ENCODE measurements at regions not wholly inside any gene's neighbourhood (a gene's known extent, or its start where the extent isn't known, plus 50 kb on each side); places are given as distances from the start of the nearest gene placed in this dataset.

GRCh38 chr1:224554056-224554455 is 62.1 kb upstream of the CNIH3 start:
- Histone ChIP-seq H3K9me3 (ENCODE audit: insufficient read depth, low read depth, low read length) (no peaks in the 10 kb centered on the region), H2AFZ (ENCODE audit: low read depth, low read length) (no peak overlapping the region), H3K4me3 (ENCODE audit: insufficient read depth, low read depth, low read length) (no peak overlapping the region), H3K27me3 (ENCODE audit: insufficient read depth, low read length) (no peaks in the 10 kb centered on the region), H4K20me1 (ENCODE audit: insufficient read depth, low read length) (no peaks in the 10 kb centered on the region), H3K4me2 (ENCODE audit: low read length) (no peak overlapping the region), H3K9ac (ENCODE audit: low read length) (no peak overlapping the region), H3K36me3 (ENCODE audit: insufficient read depth, low read length) (no peaks in the 10 kb centered on the region), H3K27ac (ENCODE audit: low read depth, low read length) (no peak overlapping the region), H3K4me1 (ENCODE audit: insufficient read depth, low read length) (no peaks in the 10 kb centered on the region), H3K79me2 (ENCODE audit: insufficient read depth, low read length) (no peaks in the 10 kb centered on the region)
- no peaks in the 10 kb centered on the region for H3K9me3 Mint-ChIP-seq (ENCODE audit: unreplicated experiment)
- no peaks in the 10 kb centered on the region for H3K27me3 Mint-ChIP-seq (ENCODE audit: low read depth, unreplicated experiment)
- no peaks in the 10 kb centered on the region for H3K36me3 Mint-ChIP-seq (ENCODE audit: low read depth, unreplicated experiment)
- TF ChIP-seq CTCF (IDR thresholded peaks at IDR 0.05; ENCODE audit: insufficient read depth, low read depth, low read length) (no peak), EZH2 (IDR thresholded peaks at IDR 0.05; ENCODE audit: insufficient read depth, low read length) (no peak)
- DNase-seq (ENCODE audit: low read depth) (no peak), FAIRE-seq (no peak)
- peaks cover 12% of the 10 kb centered on the region for H3K4me1 Mint-ChIP-seq (ENCODE audit: low read depth, unreplicated experiment)
- H3K27ac Mint-ChIP-seq (ENCODE audit: unreplicated experiment) = peak overlapping the region; percentile 26
- no peak overlapping the region for H3K4me3 Mint-ChIP-seq (ENCODE audit: unreplicated experiment)

GRCh38 chr1:224554620-224555259 is 61.4 kb upstream of the CNIH3 start:
- TF ChIP-seq EZH2 (IDR thresholded peaks at IDR 0.05; ENCODE audit: insufficient read depth, low read length) = no peak
- TF ChIP-seq CTCF (IDR thresholded peaks at IDR 0.05; ENCODE audit: insufficient read depth, low read depth, low read length) = no peak
- no peak overlapping the region for H3K27ac Mint-ChIP-seq (ENCODE audit: unreplicated experiment)
- no peak overlapping the region for H3K4me3 Mint-ChIP-seq (ENCODE audit: unreplicated experiment)
- Histone ChIP-seq H3K9me3 (ENCODE audit: insufficient read depth, low read depth, low read length) (no peaks in the 10 kb centered on the region), H3K36me3 (ENCODE audit: insufficient read depth, low read length) (no peaks in the 10 kb centered on the region), H3K9ac (ENCODE audit: low read length) (no peak overlapping the region), H4K20me1 (ENCODE audit: insufficient read depth, low read length) (no peaks in the 10 kb centered on the region), H3K27me3 (ENCODE audit: insufficient read depth, low read length) (no peaks in the 10 kb centered on the region), H3K79me2 (ENCODE audit: insufficient read depth, low read length) (no peaks in the 10 kb centered on the region), H3K4me3 (ENCODE audit: insufficient read depth, low read depth, low read length) (no peak overlapping the region), H2AFZ (ENCODE audit: low read depth, low read length) (no peak overlapping the region), H3K4me2 (ENCODE audit: low read length) (no peak overlapping the region), H3K27ac (ENCODE audit: low read depth, low read length) (no peak overlapping the region), H3K4me1 (ENCODE audit: insufficient read depth, low read length) (no peaks in the 10 kb centered on the region)
- no peaks in the 10 kb centered on the region for H3K36me3 Mint-ChIP-seq (ENCODE audit: low read depth, unreplicated experiment)
- no peaks in the 10 kb centered on the region for H3K9me3 Mint-ChIP-seq (ENCODE audit: unreplicated experiment)
- H3K27me3 Mint-ChIP-seq (ENCODE audit: low read depth, unreplicated experiment) = no peaks in the 10 kb centered on the region
- H3K4me1 Mint-ChIP-seq (ENCODE audit: low read depth, unreplicated experiment) = peaks cover 12% of the 10 kb centered on the region
- DNase-seq (ENCODE audit: low read depth) (no peak), FAIRE-seq (no peak)

- no peak overlapping the region for H3K4me3 Mint-ChIP-seq (ENCODE audit: unreplicated experiment)
- H3K27me3 ChIP-seq (ENCODE audit: insufficient read depth, low read length) = no peaks in the 10 kb centered on the region
- TF ChIP-seq CTCF (IDR thresholded peaks at IDR 0.05; ENCODE audit: insufficient read depth, low read depth, low read length) (no peak), EZH2 (IDR thresholded peaks at IDR 0.05; ENCODE audit: insufficient read depth, low read length) (no peak)
- no peak overlapping the region for H3K4me3 ChIP-seq (ENCODE audit: insufficient read depth, low read depth, low read length)
- FAIRE-seq (no peak), DNase-seq (ENCODE audit: low read depth) (no peak)
- no peaks in the 10 kb centered on the region for H3K36me3 ChIP-seq (ENCODE audit: insufficient read depth, low read length)
- no peak overlapping the region for H3K4me2 ChIP-seq (ENCODE audit: low read length)
- no peaks in the 10 kb centered on the region for H3K79me2 ChIP-seq (ENCODE audit: insufficient read depth, low read length)
- no peaks in the 10 kb centered on the region for H3K27me3 Mint-ChIP-seq (ENCODE audit: low read depth, unreplicated experiment)
- H3K36me3 Mint-ChIP-seq (ENCODE audit: low read depth, unreplicated experiment) = peaks cover 4% of the 10 kb centered on the region
- no peak overlapping the region for H3K9ac ChIP-seq (ENCODE audit: low read length)
- no peak overlapping the region for H2AFZ ChIP-seq (ENCODE audit: low read depth, low read length)
- H4K20me1 ChIP-seq (ENCODE audit: insufficient read depth, low read length) = no peaks in the 10 kb centered on the region
- no peak overlapping the region for H3K27ac Mint-ChIP-seq (ENCODE audit: unreplicated experiment)
- no peak overlapping the region for H3K27ac ChIP-seq (ENCODE audit: low read depth, low read length)
- peaks cover 4% of the 10 kb centered on the region for H3K4me1 ChIP-seq (ENCODE audit: insufficient read depth, low read length)
- peaks cover 14% of the 10 kb centered on the region for H3K4me1 Mint-ChIP-seq (ENCODE audit: low read depth, unreplicated experiment)
- H3K9me3 Mint-ChIP-seq (ENCODE audit: unreplicated experiment) = peaks cover 10% of the 10 kb centered on the region
- peaks cover 2% of the 10 kb centered on the region for H3K9me3 ChIP-seq (ENCODE audit: insufficient read depth, low read depth, low read length)
Measured at GRCh38 chr1:224558904-224559303, 57.2 kb upstream of the CNIH3 start.

All from astrocyte (in vitro differentiated cells and primary cell).